ENCODE measurements at regions not wholly inside any gene's neighbourhood (a gene's known extent, or its start where the extent isn't known, plus 50 kb on each side); places are given as distances from the start of the nearest gene placed in this dataset.
"Not testable (repeated sequence)": the region's sequence is repeated elsewhere in the genome, so short reads cannot be mapped to it uniquely, and the experiment has no call there.

DNA sequence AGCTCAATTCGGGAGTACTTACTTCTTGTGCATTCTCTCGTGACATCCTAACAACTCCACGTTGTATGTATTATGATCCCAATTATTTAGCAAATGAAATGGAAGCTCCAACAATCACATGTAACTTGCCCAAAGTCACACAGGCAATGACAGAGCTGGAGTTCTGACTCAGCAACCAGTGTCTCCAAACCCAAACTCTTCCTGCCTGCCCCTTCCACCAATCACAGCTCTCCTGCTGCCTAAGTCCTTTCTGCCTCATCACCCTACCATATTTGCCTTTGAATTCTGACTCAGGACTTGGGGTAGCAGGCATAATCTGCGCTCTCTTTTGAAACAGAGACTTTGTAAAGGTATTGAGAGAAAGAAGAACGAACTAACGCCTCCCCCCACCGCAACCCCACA lies 245.2 kb upstream of the MAF start:
- no peak for DNase-seq

- DNase-seq = no peak
Observed at GRCh38 chr16:79845033-79845733, 244.6 kb upstream of the MAF start.

DNA sequence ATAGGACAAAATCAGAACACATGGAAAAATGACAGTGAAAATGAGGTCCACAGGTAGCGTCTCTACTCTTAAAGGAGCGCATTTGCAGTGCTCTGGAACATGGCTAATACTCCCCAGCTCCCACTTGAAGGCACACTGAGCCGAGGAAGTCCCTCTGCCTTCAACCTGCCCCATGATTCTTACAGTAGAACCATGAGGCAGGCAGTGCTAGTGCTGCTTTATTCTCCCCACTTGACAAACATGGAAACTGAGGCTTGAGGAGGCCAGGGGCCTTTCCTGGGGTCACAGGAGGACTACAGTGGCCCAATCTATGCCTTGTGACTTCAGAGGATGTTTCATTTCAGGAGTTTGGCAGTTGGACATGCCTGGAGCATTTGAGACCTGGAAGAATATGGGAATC lies 244.1 kb upstream of the MAF start:
- no peak for DNase-seq

DNA sequence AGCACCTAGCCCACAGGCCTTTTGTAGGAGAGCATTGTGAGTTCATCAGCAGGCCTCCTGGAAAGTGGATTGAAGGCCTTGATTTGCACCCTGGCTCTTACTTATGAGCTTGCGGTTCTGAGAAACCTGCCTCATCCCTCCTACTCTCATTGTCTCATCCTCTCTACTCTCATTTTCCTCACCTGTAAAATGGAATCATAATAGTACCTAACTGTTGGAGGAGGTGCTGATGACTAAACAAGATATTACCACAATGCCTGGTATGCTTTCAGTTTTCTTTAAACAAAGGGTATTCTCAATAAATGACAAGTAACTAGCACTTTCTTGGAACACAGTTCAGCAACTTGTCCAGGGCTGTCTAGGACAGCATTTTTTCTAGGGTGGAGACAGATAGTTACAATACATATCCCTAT lies 243.1 kb upstream of the MAF start:
- DNase-seq = no peak

DNA sequence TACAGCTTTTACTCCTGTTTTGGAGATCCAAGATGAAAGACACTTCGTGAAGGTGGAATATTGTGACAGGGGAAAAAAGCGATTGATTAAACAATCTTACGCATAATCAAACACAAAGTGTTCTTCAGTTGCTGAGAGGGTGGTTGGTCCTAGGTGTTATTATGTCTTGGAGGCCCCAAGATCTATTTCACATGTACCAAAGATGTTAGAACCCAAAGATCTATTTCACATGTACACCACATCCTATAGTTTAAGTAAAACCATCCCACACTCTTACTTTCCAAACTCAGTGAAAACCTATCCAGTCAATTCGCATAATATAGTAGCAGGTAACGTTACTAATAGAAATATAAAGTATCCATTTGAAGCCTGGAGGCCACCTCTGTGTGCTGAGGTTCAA lies 242.6 kb upstream of the MAF start:
- DNase-seq = no peak

DNA sequence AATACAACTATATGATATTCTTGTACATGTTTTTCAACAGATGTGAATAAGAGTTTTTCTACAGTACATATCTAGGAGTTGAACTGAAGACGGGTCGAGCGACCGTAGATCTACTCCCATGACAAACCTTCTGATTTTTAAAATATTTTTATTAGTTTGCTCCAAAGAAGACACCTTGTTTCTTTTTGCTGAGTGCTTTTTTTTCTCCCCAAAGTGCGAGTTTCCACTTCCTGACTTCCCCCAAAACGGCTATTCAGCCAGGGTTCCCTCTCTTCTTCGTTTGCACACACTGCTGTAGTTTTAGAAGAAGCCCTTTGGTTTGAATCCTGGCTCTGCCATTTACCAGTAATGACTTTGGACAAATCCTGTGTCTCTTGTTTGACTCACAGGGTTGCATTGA lies 241.7 kb upstream of the MAF start:
- no peak for DNase-seq

- DNase-seq = no peak
Observed at GRCh38 chr16:79839466-79840341, 239.2 kb upstream of the MAF start.

- DNase-seq = no peak
Observed at GRCh38 chr16:79838496-79839259, 238.1 kb upstream of the MAF start.

DNA sequence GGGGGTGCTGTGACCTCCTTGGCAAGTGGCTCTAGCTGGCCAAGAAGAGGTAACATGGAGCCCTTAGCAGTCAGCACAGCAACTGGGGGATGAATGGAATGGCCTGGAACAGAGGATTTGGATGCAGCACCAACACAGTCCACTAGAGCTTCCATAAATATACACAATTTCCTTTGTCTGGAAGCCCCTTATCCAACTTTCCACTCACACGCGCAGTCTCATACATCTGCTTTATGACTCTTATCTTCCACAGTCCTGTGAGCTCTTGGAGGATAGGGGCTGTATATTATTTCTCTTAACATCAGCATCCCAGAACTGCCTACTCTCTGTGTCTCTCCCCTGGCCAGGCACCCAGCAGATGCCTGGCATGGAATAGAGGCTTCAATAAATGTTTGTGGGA lies 235.6 kb upstream of the MAF start:
- DNase-seq = no peak

DNA sequence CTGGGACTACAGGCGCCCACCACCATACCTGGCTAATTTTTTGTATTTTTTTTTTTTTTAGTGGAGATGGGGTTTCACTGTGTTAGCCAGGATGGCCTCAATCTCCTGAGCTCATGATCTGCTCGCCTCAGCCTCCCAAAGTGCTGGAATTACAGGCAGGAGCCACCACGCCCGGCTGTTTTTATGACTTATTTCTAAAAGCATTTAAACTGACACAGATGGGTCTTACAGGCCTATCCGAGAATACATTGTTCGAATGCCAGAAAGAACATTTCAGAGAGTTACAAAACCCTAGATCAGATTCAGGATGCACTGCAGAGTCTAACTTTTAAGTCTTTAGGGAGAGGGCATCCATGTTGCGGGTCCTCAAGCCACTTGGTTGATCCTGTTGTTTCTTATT lies 234.7 kb upstream of the MAF start:
- no peak for DNase-seq

- no peak for DNase-seq
Observed at GRCh38 chr16:79834720-79835119, 234.2 kb upstream of the MAF start.

GRCh38 chr16:79834003-79834402 lies 233.5 kb upstream of the MAF start:
- not testable (repeated sequence) for DNase-seq

DNA sequence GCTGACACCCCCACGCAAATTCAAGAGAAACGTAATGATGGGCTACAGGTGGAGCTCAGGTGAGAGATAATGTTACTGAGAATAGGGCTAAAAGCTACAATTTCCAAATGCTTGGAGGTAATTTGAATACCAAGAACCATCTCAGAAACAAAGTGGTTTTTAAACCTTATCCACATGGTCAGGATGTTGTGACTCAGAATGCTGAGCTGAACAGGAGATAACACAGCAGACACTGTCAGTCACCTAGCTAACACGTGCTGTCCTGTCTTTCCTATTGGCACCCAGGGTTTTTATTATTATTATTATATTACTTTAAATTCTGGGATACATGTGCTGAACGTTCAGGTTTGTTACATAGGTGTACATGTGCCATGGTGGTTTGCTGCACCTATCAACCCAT lies 233.0 kb upstream of the MAF start:
- DNase-seq = no peak

- DNase-seq = no peak
Observed at GRCh38 chr16:79826732-79827475, 226.4 kb upstream of the MAF start.

DNA sequence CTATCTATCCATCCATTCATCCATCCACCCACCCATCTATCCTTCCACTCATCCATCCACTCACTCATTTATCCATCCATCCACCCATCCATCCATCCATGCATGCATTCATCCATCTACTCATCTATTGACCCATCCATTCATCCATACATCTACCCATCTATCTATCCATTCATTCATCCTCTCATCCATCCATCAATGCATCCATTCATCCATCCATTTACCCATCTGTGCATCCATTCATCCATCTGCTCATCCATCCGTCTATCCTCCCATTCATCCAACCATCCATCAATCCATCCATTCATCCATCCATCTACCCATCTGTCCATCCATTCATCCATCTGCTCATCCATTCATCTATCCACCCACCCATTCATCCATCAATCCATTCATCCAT lies 224.5 kb upstream of the MAF start:
- no peak for DNase-seq

- DNase-seq = no peak
Observed at GRCh38 chr16:79823639-79824038, 223.1 kb upstream of the MAF start.

DNA sequence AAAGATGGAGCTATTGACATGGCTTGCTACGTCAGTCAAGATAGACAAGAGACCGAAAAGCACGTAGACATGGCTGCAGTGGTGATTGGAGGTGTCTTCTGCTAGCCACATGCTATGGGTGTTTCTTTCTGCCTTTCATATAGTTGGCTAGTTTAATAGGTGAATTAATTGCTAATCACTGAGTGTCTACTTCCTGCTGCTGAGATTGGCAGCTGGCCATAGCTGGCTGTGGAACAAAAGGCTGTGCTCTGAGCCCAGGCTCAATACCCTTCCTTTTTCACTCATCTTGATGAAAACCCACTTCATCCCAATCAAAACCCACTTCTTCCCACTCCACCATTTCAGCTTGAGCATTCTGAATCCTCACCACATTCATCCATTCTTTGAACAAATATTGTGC lies 221.4 kb upstream of the MAF start:
- DNase-seq = no peak

DNA sequence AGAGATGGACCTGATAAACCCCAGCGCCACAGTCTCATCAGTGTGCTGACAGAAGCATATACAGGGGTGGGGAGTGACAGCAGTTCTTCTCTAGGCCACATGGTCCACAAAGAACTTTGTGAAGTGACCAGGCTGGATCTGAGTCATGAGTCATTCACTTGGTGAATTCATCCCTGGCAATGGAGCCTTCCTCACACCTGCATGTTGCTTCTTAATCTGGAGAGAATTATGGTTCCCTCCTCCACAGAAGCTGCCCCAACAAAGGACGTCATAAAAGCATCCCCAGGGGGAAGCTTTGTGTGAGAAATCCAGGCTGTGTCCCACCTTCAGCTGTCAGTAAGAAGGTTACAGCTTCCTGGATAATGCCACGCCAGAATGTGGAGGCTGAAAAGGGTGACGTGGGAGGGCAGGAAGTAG lies 215.6 kb upstream of the MAF start:
- DNase-seq = no peak

DNA sequence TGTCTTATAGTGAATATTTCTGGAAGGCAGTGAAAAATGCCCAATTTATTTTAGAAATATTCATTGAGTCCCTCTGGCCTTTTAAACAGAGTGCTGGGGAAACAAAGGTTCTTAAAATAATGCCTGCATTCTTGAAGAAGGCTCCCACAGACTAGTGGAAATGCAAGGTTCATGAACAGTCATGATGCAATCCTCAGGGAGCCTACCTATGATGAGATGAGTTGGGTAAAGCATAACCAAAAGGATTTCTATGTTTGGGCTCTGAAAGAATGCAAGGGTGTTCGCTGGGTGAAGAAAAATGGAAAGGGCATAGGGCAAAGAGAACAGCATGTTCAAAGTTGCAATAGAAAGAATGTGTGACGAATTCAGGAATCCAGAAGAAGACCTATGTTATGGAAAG lies 214.5 kb upstream of the MAF start:
- DNase-seq = no peak

DNA sequence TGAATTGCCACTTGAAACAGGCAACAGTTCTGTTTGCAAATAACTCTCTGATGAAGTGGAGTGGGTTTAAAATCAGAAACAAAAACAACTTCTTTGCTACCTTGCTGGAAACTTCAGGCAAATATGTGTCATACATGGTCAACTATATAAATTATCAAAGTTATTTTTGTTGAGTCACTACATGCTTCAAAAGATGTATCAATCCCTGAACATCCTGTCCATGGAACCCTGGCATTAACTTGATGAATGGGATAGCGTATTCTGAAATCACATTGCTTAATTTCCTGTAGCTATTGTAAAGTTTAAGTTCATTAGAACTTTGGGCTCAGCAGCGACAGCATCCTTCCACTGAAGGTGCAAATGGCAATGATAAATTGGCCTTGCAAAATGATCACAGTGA lies 213.6 kb upstream of the MAF start:
- DNase-seq = no peak

DNA sequence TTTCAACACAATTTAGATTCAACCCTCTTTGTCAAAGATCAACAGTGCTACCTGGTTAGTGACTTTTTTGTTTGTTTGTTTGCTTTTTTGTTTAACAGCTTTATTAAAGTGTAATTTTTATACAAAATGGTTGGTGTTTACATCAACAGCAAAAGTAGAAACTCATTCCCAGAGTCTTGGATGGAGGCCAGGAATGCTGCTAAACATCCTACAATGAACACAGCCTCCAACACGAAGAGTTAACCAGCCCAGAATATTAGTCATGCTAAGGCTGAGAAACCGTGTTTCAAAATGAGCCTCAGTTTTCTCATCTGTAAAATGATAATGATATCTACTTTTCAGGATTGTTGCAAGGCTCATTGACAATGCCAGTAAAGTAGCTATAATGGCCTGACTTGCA lies 211.0 kb upstream of the MAF start:
- DNase-seq = no peak

GRCh38 chr16:79810449-79811189 lies 210.1 kb upstream of the MAF start:
- DNase-seq = no peak

Measured in inflammatory macrophage treated with lipopolysaccharide for 4 hours (primary cell).